Psoas muscle (tissue), 7 donors: ENCODE measurements at regions not wholly inside any gene's neighbourhood (a gene's known extent, or its start where the extent isn't known, plus 50 kb on each side); places are given as distances from the start of the nearest gene placed in this dataset.

ENCODE experiments used
- ATAC-seq, 4 donors: fragments of 200-7000 bp; cut with Tn5 transposase; one replicate each; pipeline ENCODE4 v1.9.1; 2020; ENCODE audit warnings: moderate library complexity in 3 of 4, mild to moderate bottlenecking in 2 of 4
- DNase-seq, 2 donors: peaks; one replicate each; pipeline ENCODE4 v3.0.0-alpha.2; 2020
- H3K27ac ChIP-seq: fragments of 200-600 bp; one replicate; pipeline ENCODE4 v1.8.0; 2022
- H3K27me3 ChIP-seq, 3 donors: fragments of 200-600 bp in 1 of 3; one replicate each; pipeline versions ENCODE4 v1.6.1 to v1.8.0; 2013 to 2022; ENCODE audit warnings: low read length in 2 of 3, mild to moderate bottlenecking in 2 of 3, moderate library complexity in 1 of 3; ENCODE audit not compliant: insufficient read depth in 3 of 3
- H3K36me3 ChIP-seq, 2 donors: fragments of 200-600 bp in 1 of 2; one replicate each; pipeline versions ENCODE4 v1.6.1 to v1.8.0; 2013 to 2022; ENCODE audit warnings: low read depth in 1 of 2, mild to moderate bottlenecking in 1 of 2, moderate library complexity in 1 of 2; ENCODE audit not compliant: insufficient read depth in 1 of 2
- H3K4me1 ChIP-seq: fragments of 200-600 bp; one replicate; pipeline ENCODE4 v1.8.0; 2022
- H3K4me3 ChIP-seq: fragments of 200-600 bp; one replicate; pipeline ENCODE4 v1.8.0; 2022; ENCODE audit warnings: mild to moderate bottlenecking
- H3K9me3 ChIP-seq: fragments of 200-600 bp; one replicate; pipeline ENCODE4 v1.8.0; 2022
- CTCF ChIP-seq: fragments of 200-600 bp; IDR thresholded peaks from one replicate; pipeline ENCODE4 v1.8.0; 2022; ENCODE audit warnings: antibody characterized with exemption
- WGBS, 3 donors: extraction: QIAGEN DNeasy Blood & Tissue Kit; methylation state at CpG; one replicate each; pipeline versions ENCODE4 v1.1.6 to v1.1.7; 2013; 5-methylcytosine and 5-hydroxymethylcytosine counted together
- intact Hi-C, 2 donors: fragments of 100-400 bp; cut with DNase I; formaldehyde crosslinking; loops; one replicate each; pipeline versions ENCODE4 v1.11.0 to v1.14.2; 2022
- donor health status: healthy with polysubstance abuse.
- donor health status: DM: no; HTN: no; CAD: no; lungs with moderate emphysema.
- donor health status: Bipolar disorder and iron deficiency.
- donor health status: healthy.
- donor health status: DM: yes; HTN: yes; CAD: no.
- donor health status: DM: no; HTN: no; CAD: no.
- donor health status: DM: yes; HTN: yes; CAD: no.

GRCh38 chr1:4308806-4309205, 345.6 kb upstream of the AJAP1 start:
- 65 to 67% (median 66%) methylated on average over 9 of the region's 9 CpGs for WGBS, 3 donors

DNA sequence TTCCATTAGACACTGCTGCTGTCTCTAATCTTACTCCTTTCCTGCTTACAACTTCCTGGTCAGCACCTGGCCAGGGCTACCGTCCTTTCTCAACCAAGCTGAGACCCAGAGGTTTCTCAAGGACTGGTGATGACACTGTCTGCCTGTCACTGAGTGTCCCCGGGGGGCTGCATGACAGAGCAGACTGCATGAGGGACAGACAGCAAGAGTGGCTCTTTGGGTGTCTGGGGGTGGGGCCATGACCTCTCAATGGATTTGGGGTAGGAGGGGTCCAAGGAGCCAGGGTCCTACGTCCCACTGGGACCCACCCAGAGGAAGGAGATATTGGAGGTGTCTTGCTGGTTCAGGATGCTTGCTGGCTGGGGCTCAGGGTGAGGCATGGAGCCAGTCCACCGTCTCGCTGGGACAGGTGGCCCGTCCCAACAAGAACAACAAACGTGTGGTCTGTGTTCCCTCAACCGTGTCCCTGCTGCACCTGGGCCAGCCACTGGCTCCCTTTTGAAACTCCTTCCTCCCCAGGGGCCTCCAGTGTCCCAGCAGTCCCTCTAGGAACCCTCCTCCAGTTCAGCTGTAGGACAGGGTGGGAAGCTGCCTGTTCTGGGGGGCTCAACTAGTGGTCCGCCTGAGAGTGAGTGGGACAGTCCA, 344.6 kb upstream of the AJAP1 start:
- no peaks in the 10 kb centered on the region for H3K36me3 ChIP-seq
- H3K9me3 ChIP-seq, result no peaks in the 10 kb centered on the region
- ATAC-seq, result no peak
- H3K4me3 ChIP-seq, result no peak overlapping the region
- H3K27ac ChIP-seq, result no peak overlapping the region
- intact Hi-C loops, result no loop called here
- TF ChIP-seq CTCF, result no peak
- H3K27me3 ChIP-seq, result no peaks in the 10 kb centered on the region
- DNase-seq, result no peak
- no peaks in the 10 kb centered on the region for H3K4me1 ChIP-seq
- 54 to 65% (median 59%) methylated on average over 9 of the region's 9 CpGs for WGBS, 3 donors

More at GRCh38 chr1:4308806-4309205, 345.6 kb upstream of the AJAP1 start:
- Histone ChIP-seq H3K4me1 (no peaks in the 10 kb centered on the region), H3K27ac (no peak overlapping the region), H3K4me3 (no peak overlapping the region), H3K27me3 (no peaks in the 10 kb centered on the region), H3K36me3 (no peaks in the 10 kb centered on the region), H3K9me3 (no peaks in the 10 kb centered on the region)
- ATAC-seq, result no peak
- TF ChIP-seq CTCF, result no peak
- intact Hi-C loops, result no loop called here
- DNase-seq, result no peak

GRCh38 chr1:4310396-4310923, 343.9 kb upstream of the AJAP1 start:
- H3K9me3 ChIP-seq, result no peaks in the 10 kb centered on the region
- no peak overlapping the region for H3K27ac ChIP-seq
- H3K4me1 ChIP-seq, result no peaks in the 10 kb centered on the region
- no peak overlapping the region for H3K4me3 ChIP-seq
- ATAC-seq (no peak), DNase-seq (no peak)
- WGBS, 3 donors, result 85 to 87% (median 86%) methylated on average over 9 of the region's 9 CpGs
- H3K27me3 ChIP-seq, result no peaks in the 10 kb centered on the region
- TF ChIP-seq CTCF, result no peak
- intact Hi-C loops, result no loop called here
- H3K36me3 ChIP-seq, result no peaks in the 10 kb centered on the region

DNA sequence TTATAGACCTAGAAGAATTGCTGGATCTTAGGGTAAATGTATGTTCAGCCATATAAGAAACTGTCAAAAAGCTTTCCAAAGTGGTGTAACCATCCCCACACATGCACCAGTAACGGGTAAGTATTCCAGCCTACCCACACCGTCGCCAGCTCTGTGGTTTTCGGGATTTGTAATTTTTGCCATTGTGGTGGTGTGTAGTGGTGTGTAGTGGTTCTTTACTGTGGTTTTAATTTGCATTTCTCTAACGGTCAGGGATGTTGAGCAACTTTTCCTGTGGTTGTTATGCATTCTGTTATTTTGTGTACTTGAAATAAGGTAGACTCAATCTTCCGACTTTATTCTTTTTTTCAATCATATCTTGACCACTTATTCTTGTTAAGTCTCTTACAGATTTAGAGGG, 342.4 kb upstream of the AJAP1 start:
- WGBS, 3 donors, result 87 to 89% (median 89%) methylated on average over 6 of the region's 6 CpGs
- ATAC-seq, result no peak
- Histone ChIP-seq H3K27me3 (no peaks in the 10 kb centered on the region), H3K36me3 (no peaks in the 10 kb centered on the region), H3K9me3 (no peaks in the 10 kb centered on the region), H3K4me3 (no peak overlapping the region), H3K4me1 (no peaks in the 10 kb centered on the region), H3K27ac (no peak overlapping the region)
- no peak for TF ChIP-seq CTCF
- intact Hi-C loops, result no loop called here
- DNase-seq, result no peak

- Histone ChIP-seq H3K27ac (no peak overlapping the region), H3K9me3 (no peaks in the 10 kb centered on the region), H3K27me3 (no peaks in the 10 kb centered on the region), H3K36me3 (no peaks in the 10 kb centered on the region), H3K4me1 (no peaks in the 10 kb centered on the region), H3K4me3 (no peak overlapping the region)
- ATAC-seq (no peak), DNase-seq (no peak)
- TF ChIP-seq CTCF, result no peak
- intact Hi-C loops, result no loop called here
- 49 to 67% (median 60%) methylated on average over 4 of the region's 4 CpGs for WGBS, 3 donors
These were observed 339.2 kb upstream of the AJAP1 start for GRCh38 chr1:4315202-4315601.
